GM06990 (cell line): ENCODE measurements at regions not wholly inside any gene's neighbourhood (a gene's known extent, or its start where the extent isn't known, plus 50 kb on each side); places are given as distances from the start of the nearest gene placed in this dataset.

Experiments used
- DNase-seq: peaks from one replicate; pipeline ENCODE4 v3.0.0-alpha.2; 2011; ENCODE audit not compliant: insufficient read length; ENCODE audit errors: extremely low read depth
- H3K27me3 ChIP-seq: replicated peaks from 2 replicates; pipeline ENCODE4 v1.6.0; 2011; ENCODE audit warnings: low read length; ENCODE audit not compliant: control insufficient read depth, insufficient read depth
- H3K36me3 ChIP-seq: 2 replicates; pipeline ENCODE4 v1.5.1; 2011; ENCODE audit warnings: low read length; ENCODE audit not compliant: control insufficient read depth, insufficient read depth
- H3K4me3 ChIP-seq: replicated peaks from 2 replicates; pipeline ENCODE4 v1.5.1; 2011; ENCODE audit warnings: low read depth, mild to moderate bottlenecking, control low read depth, low read length
- TF ChIP-seq, protein P1 (sequence below): IDR thresholded peaks from 2 replicates; pipeline ENCODE4 v1.5.1; 2011; ENCODE audit warnings: low read length, control low read depth, mild to moderate bottlenecking, inconsistent platforms; ENCODE audit not compliant: insufficient read depth, poor library complexity, severe bottlenecking

DNA sequence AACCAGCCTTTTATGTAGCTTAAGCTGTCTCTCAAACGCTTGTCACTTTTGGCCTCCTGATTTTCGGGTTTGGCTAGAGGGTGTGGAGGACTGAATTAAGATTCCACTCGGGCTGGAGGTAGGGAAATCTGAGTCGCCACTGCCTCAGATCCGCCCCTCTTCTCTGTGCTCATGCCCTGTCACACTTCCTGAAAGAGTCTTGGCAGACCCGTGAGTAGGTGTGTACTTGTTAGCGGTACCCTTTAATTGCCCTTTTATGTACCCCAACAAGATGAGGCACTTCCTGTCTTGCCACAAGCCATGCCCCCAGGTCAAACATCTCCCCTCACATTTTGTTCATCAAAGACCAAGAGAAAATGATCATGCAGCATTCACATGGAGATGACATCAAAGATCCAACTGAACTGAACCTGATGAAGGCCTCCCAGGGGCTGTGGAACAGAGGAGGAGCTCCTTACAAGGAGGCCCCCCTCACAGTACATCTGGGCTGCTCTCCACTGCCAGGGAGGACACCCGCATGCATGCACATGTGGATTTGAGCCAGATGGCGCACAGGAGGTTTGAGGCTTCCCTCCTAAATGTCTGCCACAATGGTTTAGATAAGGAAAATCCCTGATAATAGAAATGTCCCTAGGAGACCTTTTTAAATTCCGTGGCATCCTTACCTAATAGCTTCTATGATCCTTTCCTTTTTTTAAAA is 86.5 kb upstream of the CDKN3 start:
- Histone ChIP-seq H3K4me3 (no peak overlapping the region), H3K27me3 (no peaks in the 10 kb centered on the region), H3K36me3 (no peaks in the 10 kb centered on the region)
- DNase-seq, result no peak
- TF ChIP-seq, protein P1, sequence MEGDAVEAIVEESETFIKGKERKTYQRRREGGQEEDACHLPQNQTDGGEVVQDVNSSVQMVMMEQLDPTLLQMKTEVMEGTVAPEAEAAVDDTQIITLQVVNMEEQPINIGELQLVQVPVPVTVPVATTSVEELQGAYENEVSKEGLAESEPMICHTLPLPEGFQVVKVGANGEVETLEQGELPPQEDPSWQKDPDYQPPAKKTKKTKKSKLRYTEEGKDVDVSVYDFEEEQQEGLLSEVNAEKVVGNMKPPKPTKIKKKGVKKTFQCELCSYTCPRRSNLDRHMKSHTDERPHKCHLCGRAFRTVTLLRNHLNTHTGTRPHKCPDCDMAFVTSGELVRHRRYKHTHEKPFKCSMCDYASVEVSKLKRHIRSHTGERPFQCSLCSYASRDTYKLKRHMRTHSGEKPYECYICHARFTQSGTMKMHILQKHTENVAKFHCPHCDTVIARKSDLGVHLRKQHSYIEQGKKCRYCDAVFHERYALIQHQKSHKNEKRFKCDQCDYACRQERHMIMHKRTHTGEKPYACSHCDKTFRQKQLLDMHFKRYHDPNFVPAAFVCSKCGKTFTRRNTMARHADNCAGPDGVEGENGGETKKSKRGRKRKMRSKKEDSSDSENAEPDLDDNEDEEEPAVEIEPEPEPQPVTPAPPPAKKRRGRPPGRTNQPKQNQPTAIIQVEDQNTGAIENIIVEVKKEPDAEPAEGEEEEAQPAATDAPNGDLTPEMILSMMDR, result no peak

DNA sequence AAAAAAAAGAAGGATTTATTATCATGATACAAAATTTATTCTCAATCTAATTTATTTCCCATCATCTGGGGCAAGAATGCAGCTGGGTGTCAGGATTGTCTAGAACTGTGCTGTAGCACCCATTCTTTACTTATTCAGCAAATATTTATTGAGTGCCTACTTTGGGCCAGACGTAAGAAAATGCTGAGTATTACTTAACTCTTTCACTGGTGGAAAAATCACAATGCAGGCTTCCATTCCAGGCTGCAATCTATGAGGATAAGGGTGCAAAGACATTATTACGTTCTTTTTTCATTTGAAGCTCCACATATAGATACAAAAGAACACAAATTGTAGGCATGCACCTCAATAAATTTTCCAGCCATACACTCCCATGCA is 86.0 kb upstream of the CDKN3 start:
- Histone ChIP-seq H3K4me3 (no peak overlapping the region), H3K36me3 (no peaks in the 10 kb centered on the region), H3K27me3 (no peaks in the 10 kb centered on the region)
- no peak for DNase-seq
- TF ChIP-seq, protein P1, result no peak

- TF ChIP-seq, protein P1, result no peak
- no peaks in the 10 kb centered on the region for H3K36me3 ChIP-seq
- no peak for DNase-seq
- H3K4me3 ChIP-seq, result no peak overlapping the region
- no peaks in the 10 kb centered on the region for H3K27me3 ChIP-seq
Observed at GRCh38 chr14:54312166-54312801, 84.5 kb upstream of the CDKN3 start.

GRCh38 chr14:54314365-54315104 is 82.3 kb upstream of the CDKN3 start:
- H3K36me3 ChIP-seq, result no peaks in the 10 kb centered on the region
- TF ChIP-seq, protein P1, result no peak
- H3K4me3 ChIP-seq, result no peak overlapping the region
- H3K27me3 ChIP-seq, result no peaks in the 10 kb centered on the region
- no peak for DNase-seq

DNA sequence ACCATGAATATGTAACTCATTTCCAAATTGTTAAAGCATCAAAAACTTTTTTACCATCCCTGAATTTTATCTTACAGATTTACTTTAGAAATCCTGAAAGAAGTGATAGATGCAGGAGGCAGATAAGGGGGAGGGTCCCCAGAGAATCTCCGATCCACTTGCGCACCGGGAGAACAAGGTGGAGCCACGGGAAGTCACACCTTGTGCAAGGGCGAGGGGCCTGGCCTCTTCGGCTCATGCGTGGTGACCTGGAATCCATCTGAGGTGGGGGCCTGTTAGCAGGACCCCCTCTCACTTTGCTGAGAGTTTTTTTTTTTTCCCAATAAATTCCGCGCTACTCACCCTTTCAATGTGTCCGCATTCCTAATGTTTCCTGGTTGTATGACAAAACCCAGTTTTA is 80.2 kb upstream of the CDKN3 start:
- H3K4me3 ChIP-seq, result no peak overlapping the region
- no peak for DNase-seq
- H3K27me3 ChIP-seq, result no peaks in the 10 kb centered on the region; the same call in 1 of the 2 replicates
- no peaks in the 10 kb centered on the region for H3K36me3 ChIP-seq
- TF ChIP-seq, protein P1, result no peak
